GM11168 (cell line): ENCODE measurements at regions not wholly inside any gene's neighbourhood (a gene's known extent, or its start where the extent isn't known, plus 50 kb on each side); places are given as distances from the start of the nearest gene placed in this dataset.

Source experiments
- in situ Hi-C: fragments of 300-500 bp; cut with MboI; formaldehyde crosslinking; loops from one replicate; pipeline ENCODE4 v1.12.0; 2022; ENCODE audit warnings: low sequenced_read_pairs; ENCODE audit not compliant: unreplicated experiment

- in situ Hi-C loops: no loop called here
Measured at GRCh38 chr6:104580452-104580851, 279.3 kb downstream of the HACE1 start.

GRCh38 chr6:104579310-104579863 lies 280.3 kb downstream of the HACE1 start:
- in situ Hi-C loops: no loop called here

- in situ Hi-C loops: no loop called here
Measured at GRCh38 chr6:104575536-104575935, 284.2 kb downstream of the HACE1 start.

GRCh38 chr6:104574135-104574750 lies 285.5 kb downstream of the HACE1 start:
- in situ Hi-C loops: no loop called here

GRCh38 chr6:104573350-104573749 lies 286.4 kb downstream of the HACE1 start:
- in situ Hi-C loops: no loop called here

- in situ Hi-C loops: no loop called here
Measured at GRCh38 chr6:104572901-104573300, 286.8 kb downstream of the HACE1 start.

GRCh38 chr6:104566411-104566810 lies 293.3 kb downstream of the HACE1 start:
- in situ Hi-C loops: no loop called here

- in situ Hi-C loops: no loop called here
Measured at GRCh38 chr6:104563306-104563705, 296.4 kb downstream of the HACE1 start.

GRCh38 chr6:104559435-104560202 lies 300.1 kb downstream of the HACE1 start:
- in situ Hi-C loops: no loop called here

GRCh38 chr6:104558746-104559145 lies 301.0 kb downstream of the HACE1 start:
- in situ Hi-C loops: no loop called here

GRCh38 chr6:104548297-104548696 lies 311.4 kb downstream of the HACE1 start:
- in situ Hi-C loops: loop anchor here (25.0 kb wide), 1 partner anchor 214 kb away; no protein-coding TSS in a partner anchor

- in situ Hi-C loops: loop anchor here (25.0 kb wide), 1 partner anchor 221 kb away; no protein-coding TSS in a partner anchor
Measured at GRCh38 chr6:104541411-104541810, 318.3 kb downstream of the HACE1 start.

GRCh38 chr6:104540743-104541142 lies 319.0 kb downstream of the HACE1 start:
- in situ Hi-C loops: loop anchor here (25.0 kb wide), 1 partner anchor 222 kb away; no protein-coding TSS in a partner anchor

- in situ Hi-C loops: loop anchor here (25.0 kb wide), 1 partner anchor 223 kb away; no protein-coding TSS in a partner anchor
Measured at GRCh38 chr6:104539173-104539572, 320.5 kb downstream of the HACE1 start.

- in situ Hi-C loops: loop anchor here (25.0 kb wide), 1 partner anchor 224 kb away; no protein-coding TSS in a partner anchor
Measured at GRCh38 chr6:104537872-104538271, 321.8 kb downstream of the HACE1 start.

- in situ Hi-C loops: loop anchor here (25.0 kb wide), 1 partner anchor 225 kb away; no protein-coding TSS in a partner anchor
Measured at GRCh38 chr6:104537180-104537579, 322.5 kb downstream of the HACE1 start.

GRCh38 chr6:104532462-104532861 lies 327.3 kb downstream of the HACE1 start:
- in situ Hi-C loops: loop anchor here (25.0 kb wide), 1 partner anchor 230 kb away; no protein-coding TSS in a partner anchor

GRCh38 chr6:104531646-104532045 lies 328.1 kb downstream of the HACE1 start:
- in situ Hi-C loops: loop anchor here (25.0 kb wide), 1 partner anchor 231 kb away; no protein-coding TSS in a partner anchor

GRCh38 chr6:104527761-104528415 lies 331.8 kb downstream of the HACE1 start:
- in situ Hi-C loops: loop anchor here (25.0 kb wide), 1 partner anchor 234 kb away; no protein-coding TSS in a partner anchor

GRCh38 chr6:104527311-104527710 lies 332.4 kb downstream of the HACE1 start:
- in situ Hi-C loops: loop anchor here (25.0 kb wide), 1 partner anchor 235 kb away; no protein-coding TSS in a partner anchor
